MM.1S (cell line): ENCODE measurements at regions not wholly inside any gene's neighbourhood (a gene's known extent, or its start where the extent isn't known, plus 50 kb on each side); places are given as distances from the start of the nearest gene placed in this dataset.

Source experiments
- CTCF ChIP-seq: fragments of 300-600 bp; sonication (generic); IDR thresholded peaks from 2 replicates; pipeline ENCODE4 v1.5.1; 2016; ENCODE audit warnings: antibody characterized with exemption, low read length, mixed read lengths
- EZH2 ChIP-seq: fragments of 300-600 bp; sonication (generic); optimal IDR thresholded peaks from 2 replicates; pipeline ENCODE3; 2017; ENCODE audit warnings: low read depth, mild to moderate bottlenecking, antibody characterized with exemption, low read length, mixed read lengths
- EZH2phosphoT487 ChIP-seq: fragments of 300-600 bp; sonication (generic); IDR thresholded peaks from 2 replicates; pipeline ENCODE4 v1.6.1; 2018; ENCODE audit warnings: antibody characterized with exemption, low read length

- TF ChIP-seq CTCF = no peak
- no peak for TF ChIP-seq EZH2
- no peak for TF ChIP-seq EZH2phosphoT487
Observed at GRCh38 chr16:54750249-54750648, 180.4 kb upstream of the IRX5 start.
